ENCODE measurements at regions not wholly inside any gene's neighbourhood (a gene's known extent, or its start where the extent isn't known, plus 50 kb on each side); places are given as distances from the start of the nearest gene placed in this dataset.
"Not testable (repeated sequence)": the region's sequence is repeated elsewhere in the genome, so short reads cannot be mapped to it uniquely, and the experiment has no call there.

DNA sequence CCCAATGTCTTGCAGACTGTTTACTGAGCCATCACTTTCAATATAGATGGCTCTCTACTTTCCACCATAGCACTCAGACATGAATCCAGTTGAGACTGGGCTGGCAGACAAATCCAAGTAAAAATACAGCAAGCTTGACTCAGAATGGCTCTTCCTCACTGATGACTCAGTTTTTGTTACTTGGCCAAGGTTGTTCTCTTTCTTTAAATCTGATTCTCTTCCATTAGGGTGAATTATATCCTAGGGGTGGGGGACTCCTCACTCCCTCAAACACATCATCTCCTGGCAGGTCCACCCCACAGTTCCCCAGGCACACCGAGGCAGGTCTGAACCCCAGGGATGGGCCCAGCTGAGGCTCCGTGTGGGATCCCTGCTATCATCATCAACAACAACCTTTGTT is 157.9 kb downstream of the MEX3B start:
- DNase-seq = no peak
- 14 to 19% (median 16%) methylated on average over 2 of the region's 2 CpGs for WGBS, 3 donors
- Histone ChIP-seq H3K27me3 (no peaks in the 10 kb centered on the region), H3K4me3 (no peak overlapping the region), H3K4me1 (ENCODE audit: insufficient read depth) (no peaks in the 10 kb centered on the region), H3K9me3 (no peaks in the 10 kb centered on the region), H3K27ac (no peak overlapping the region), H3K36me3 (no peaks in the 10 kb centered on the region)
- TF ChIP-seq, protein P1, sequence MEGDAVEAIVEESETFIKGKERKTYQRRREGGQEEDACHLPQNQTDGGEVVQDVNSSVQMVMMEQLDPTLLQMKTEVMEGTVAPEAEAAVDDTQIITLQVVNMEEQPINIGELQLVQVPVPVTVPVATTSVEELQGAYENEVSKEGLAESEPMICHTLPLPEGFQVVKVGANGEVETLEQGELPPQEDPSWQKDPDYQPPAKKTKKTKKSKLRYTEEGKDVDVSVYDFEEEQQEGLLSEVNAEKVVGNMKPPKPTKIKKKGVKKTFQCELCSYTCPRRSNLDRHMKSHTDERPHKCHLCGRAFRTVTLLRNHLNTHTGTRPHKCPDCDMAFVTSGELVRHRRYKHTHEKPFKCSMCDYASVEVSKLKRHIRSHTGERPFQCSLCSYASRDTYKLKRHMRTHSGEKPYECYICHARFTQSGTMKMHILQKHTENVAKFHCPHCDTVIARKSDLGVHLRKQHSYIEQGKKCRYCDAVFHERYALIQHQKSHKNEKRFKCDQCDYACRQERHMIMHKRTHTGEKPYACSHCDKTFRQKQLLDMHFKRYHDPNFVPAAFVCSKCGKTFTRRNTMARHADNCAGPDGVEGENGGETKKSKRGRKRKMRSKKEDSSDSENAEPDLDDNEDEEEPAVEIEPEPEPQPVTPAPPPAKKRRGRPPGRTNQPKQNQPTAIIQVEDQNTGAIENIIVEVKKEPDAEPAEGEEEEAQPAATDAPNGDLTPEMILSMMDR (IDR thresholded peaks at IDR 0.05) = no peak
- TF ChIP-seq EP300 (IDR thresholded peaks at IDR 0.05) (no peak), POLR2A (IDR thresholded peaks at IDR 0.05) (no peak)
- intact Hi-C loops (cut with DNase I) = no loop called here

DNA sequence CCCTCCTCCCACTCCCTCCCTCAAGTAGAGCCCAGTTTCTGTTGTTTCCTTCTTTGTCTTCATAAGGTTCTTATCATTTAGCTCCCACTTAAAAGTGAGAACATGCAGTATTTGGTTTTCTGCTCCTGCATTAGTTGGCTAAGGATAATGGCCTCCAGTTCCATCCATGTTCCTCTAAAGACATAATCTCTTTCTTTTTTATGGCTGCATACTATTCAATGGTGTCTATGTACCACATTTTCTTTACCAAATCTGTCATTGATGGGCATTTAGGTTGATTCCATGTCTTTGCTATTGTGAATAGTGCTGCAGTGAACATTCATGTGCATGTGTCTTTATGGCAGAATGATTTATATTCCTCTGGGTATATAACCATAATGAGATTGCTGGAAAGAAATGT is 158.6 kb downstream of the MEX3B start:
- intact Hi-C loops (cut with DNase I); H3K9me3 ChIP-seq; H3K36me3 ChIP-seq; H3K4me3 ChIP-seq; H3K27me3 ChIP-seq; DNase-seq; H3K4me1 ChIP-seq (ENCODE audit: insufficient read depth); H3K27ac ChIP-seq: not testable (repeated sequence)

DNA sequence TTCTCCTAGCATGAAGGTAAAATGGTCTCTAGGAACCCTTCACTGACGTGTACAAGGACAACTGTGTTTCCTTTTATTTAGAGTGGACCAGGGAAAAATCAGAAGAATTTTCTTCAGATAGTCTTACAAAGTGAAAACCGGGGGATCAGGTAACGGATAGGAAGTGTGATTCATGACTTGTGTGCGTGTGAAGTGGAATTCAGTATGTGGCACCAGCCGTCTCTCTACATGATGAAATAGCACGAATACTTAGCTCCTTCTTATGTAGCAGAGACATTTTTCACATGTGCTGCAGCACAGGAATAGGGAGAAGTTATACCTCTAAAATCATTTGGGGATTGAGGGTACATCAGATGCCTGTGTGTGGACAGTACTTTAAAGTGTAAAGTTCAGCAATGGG is 159.2 kb downstream of the MEX3B start:
- no peak for DNase-seq
- intact Hi-C loops (cut with DNase I) = no loop called here
- Histone ChIP-seq H3K4me1 (ENCODE audit: insufficient read depth) (no peaks in the 10 kb centered on the region), H3K36me3 (no peaks in the 10 kb centered on the region), H3K4me3 (no peak overlapping the region), H3K27me3 (no peaks in the 10 kb centered on the region), H3K9me3 (no peaks in the 10 kb centered on the region), H3K27ac (no peak overlapping the region)
- 91 to 95% (median 95%) methylated on average over 6 of the region's 6 CpGs for WGBS, 3 donors
- TF ChIP-seq EP300 (IDR thresholded peaks at IDR 0.05) (no peak), POLR2A (IDR thresholded peaks at IDR 0.05) (no peak)
- TF ChIP-seq, protein P1 (IDR thresholded peaks at IDR 0.05) = no peak

DNA sequence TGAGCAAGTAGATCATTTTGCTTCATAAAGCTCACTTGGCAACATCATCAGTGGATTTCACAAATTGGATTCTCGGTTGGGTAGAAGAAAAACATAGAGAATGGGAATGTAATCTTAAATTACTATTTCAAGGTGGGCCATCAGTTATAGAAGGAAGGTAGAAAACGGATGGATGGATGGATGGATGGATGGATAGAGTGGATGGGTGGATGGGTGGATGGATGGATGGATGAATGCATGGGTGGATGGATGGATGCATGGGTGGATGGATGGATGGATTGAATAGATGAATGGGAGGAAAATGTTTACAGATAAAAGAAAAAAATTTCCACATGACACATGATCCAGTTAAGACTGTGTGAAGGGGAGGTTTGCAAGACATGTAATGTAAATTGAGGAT is 159.7 kb downstream of the MEX3B start:
- Histone ChIP-seq H3K9me3 (no peaks in the 10 kb centered on the region), H3K4me3 (no peak overlapping the region), H3K27ac (no peak overlapping the region), H3K36me3 (no peaks in the 10 kb centered on the region), H3K4me1 (ENCODE audit: insufficient read depth) (no peaks in the 10 kb centered on the region), H3K27me3 (no peaks in the 10 kb centered on the region)
- 88 to 96% (median 88%) methylated on average over 2 of the region's 2 CpGs for WGBS, 3 donors
- intact Hi-C loops (cut with DNase I) = no loop called here
- TF ChIP-seq EP300 (IDR thresholded peaks at IDR 0.05) (no peak), POLR2A (IDR thresholded peaks at IDR 0.05) (no peak)
- TF ChIP-seq, protein P1 (IDR thresholded peaks at IDR 0.05) = no peak
- DNase-seq = no peak

DNA sequence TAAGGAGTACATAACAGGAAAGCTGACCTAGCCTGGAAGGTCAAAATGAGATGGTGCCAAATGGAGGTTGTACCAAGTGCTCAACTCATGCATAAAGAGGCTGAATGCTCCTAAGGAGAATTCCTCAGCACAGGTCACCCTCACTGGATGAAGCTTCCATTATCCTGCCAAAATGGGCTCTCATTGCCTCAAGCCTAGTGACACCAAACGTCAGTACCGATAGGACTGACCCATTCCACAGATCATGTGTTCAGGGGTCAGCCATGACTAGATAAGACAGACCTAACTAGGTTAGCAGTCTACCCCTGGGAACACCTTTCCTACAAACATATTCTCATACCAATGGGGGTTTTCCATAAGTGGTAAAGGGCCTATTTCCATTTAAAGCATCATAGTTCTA is 160.7 kb downstream of the MEX3B start:
- no peak for DNase-seq
- Histone ChIP-seq H3K9me3 (no peaks in the 10 kb centered on the region), H3K36me3 (no peaks in the 10 kb centered on the region), H3K4me1 (ENCODE audit: insufficient read depth) (no peaks in the 10 kb centered on the region), H3K27me3 (no peaks in the 10 kb centered on the region), H3K4me3 (no peak overlapping the region), H3K27ac (no peak overlapping the region)
- TF ChIP-seq EP300 (IDR thresholded peaks at IDR 0.05) = no peak
- TF ChIP-seq, protein P1 (IDR thresholded peaks at IDR 0.05) = no peak
- TF ChIP-seq POLR2A (IDR thresholded peaks at IDR 0.05) = no peak
- WGBS, 3 donors = 89 to 90% (median 89%) methylated on average over 2 of the region's 2 CpGs
- intact Hi-C loops (cut with DNase I) = no loop called here
